ENCODE measurements at regions not wholly inside any gene's neighbourhood (a gene's known extent, or its start where the extent isn't known, plus 50 kb on each side); places are given as distances from the start of the nearest gene placed in this dataset.
"Not testable (repeated sequence)": the region's sequence is repeated elsewhere in the genome, so short reads cannot be mapped to it uniquely, and the experiment has no call there.

DNA sequence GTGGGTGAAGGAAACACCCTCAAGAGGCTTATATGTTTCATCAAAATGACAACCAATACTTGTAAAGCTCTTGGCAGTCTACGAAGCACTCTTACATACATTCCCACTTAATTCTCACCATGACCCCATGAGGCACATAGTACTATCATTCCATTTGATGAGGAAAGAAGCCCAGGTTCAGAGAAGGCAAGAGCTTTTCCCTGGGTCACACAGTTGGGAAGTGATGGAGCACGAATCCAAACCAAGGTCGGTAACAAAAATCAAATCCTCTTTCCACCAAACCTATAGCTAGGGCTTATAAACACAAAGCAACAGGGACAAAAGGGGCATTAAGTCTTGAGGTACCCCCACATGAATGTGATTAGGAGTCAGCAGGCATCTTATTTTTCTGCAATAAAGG lies 187.1 kb downstream of the UACA start:
- DNase-seq: no peak

DNA sequence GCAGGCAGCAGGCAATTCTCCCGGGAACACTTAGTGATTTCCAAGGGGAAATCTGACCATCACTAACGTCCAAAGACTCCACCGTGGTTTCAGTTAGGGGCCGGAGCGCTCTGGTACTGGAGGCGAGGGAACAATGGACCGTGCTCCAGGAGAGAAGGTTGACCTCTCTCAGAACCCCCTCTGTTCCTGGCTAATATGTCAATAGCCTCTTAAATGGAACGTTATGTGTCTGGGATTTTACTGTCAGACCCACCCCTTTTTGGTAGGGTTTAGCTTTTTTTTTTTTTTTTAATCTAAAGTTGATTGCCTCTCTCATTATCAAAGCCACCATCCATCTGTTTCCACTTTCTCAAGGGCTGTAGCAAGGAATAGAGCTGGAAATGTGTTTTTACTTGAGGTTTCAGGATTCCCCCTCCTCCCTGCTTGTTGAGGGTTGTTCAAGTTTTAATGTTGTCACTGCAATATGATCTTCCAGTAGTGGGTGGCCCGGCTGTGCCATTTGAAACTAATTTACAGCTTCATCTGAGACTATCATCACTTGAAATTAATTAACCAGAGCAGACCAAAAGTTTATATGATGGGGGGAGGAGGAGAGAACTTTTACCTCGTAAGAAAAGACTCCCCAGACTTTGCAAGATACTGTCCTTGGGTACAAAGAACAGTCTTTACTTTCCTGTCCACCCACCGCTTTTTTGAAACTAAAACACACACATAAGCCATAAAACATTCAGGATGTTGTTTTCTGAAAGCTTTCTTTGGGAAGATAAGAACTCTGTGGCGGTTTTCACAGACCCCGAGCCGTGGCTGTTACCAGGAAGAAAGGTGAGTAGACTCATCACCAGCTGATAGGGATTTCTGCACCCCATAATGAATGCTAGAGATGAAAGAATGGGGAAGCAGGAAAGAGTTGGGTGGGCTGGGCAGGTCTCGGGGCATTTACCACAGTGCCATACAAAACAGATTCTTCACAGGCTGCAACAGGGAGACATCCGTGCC lies 187.8 kb downstream of the UACA start:
- DNase-seq: no peak

DNA sequence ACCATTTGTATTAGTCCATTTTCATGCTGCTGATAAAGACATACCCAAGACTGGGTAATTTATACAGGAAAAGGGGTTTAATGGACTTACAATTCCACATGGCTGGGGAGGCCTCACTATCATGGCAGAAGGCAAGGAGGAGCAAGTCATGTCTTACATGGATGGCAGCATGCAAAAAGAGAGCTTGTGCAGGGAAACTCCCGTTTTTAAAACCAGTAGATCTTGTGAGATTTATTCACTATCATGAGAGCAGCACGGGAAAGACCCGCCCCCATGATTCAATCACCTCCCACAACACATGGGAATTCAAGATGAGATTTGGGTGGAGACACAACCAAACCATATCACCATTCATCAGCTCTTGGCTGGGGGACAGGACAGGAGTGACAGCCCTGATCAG lies 189.0 kb downstream of the UACA start:
- DNase-seq: not testable (repeated sequence)

DNA sequence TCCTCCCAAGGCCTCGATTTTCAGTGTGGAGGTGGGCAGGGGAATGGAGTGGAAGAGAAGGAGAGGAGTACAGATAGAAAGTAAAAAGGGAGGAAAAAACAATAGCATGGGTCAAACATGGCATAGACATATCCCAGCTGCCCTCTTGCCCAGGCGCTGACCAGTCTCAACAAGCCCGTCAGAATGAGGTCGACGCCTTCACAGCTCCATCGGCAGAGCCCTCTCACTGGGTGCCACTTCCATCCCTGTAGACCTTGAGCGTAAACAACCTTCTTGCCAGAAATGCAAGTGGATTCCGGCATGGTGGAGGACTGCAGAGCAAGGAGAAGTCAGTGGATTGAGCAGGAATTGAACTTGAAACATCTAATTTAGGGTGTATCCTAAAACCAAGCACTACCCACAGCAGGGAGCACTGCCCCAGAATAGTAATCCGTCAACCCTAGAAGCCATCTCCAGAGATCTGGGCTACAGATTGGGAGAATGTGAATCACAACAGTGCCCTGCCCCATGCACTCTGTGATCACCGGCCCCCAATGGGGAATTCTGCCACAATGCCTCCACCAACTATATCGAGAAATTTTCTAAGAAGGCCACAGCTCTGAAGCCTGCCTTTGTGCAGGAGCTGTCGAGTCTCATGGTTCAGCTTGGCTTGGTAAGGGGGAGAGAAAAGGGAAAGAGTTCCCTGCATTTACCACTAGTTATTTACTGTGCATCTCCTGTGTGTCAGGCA lies 190.1 kb downstream of the UACA start:
- DNase-seq: no peak

DNA sequence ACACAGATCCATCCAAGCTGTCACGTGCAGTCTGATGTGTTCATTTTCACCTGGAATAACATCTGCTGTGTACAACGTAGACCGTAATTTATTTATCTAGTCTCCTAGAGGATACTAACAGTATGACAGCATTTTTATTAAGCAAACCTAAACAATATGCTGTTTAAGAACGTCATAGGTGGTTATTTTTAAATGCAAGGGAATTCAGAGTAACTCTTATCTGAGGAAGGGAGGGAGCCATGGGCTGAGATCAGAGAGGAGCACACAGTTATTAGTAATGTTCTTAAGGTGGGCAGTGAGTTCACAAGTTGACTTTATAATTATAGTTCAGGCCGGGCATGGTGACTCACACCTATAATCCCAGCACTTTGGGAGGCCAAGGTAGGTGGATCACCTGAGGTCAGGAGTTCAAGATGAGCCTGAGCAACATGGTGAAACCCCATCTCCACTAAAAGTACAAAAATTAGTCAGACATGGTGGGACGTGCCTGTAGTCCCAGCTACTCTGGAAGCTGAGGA lies 193.6 kb downstream of the UACA start:
- DNase-seq: no peak

DNA sequence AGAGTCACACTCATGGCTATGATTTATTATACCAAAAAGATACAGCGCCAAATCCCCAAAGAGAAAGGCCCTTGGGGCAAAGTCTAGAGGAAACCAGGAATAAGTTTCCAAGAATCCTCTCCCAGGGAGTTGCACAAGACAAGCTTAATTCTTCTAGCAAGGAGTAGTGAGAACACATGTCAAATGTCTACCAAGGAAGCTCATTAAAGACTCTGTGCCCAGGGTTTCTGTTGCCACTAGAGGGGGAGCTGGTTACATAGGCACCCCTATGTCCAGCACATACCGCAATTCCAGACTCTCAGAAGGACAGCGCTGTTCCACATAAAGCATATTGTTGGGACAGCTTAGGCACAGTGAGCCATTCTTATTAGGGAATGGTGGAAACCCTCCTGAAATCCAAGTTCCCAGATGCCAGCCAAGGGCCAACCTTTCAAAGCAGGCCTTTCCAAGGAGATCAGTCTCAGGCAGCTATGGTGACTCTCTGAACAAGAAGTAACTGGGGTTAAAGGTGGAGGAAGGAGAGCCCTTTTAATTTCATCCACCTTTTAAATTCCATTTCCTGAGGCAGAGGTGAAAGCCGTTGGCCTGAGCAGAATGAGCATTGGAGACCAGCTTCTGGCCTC lies 194.2 kb downstream of the UACA start:
- no peak for DNase-seq

DNA sequence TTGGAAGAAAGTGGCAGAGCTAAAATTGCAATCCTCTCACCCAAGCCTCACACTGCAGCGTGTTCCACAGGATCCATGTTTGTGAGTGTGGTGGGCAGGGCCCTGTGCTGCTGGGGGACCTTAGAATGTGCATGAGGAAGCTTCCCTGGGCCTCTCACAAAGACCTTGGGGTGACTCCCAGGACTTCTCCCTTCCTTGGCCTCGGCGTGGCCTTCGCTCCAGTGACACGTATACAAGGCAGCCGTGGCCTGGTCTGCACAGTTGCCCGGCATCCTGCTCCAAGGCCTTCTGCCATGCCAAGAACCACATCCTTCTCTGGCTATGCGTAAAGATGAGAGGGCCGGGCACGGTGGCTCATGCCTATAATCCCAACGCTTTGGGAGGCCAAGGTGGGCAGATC lies 196.4 kb downstream of the UACA start:
- DNase-seq: no peak

DNA sequence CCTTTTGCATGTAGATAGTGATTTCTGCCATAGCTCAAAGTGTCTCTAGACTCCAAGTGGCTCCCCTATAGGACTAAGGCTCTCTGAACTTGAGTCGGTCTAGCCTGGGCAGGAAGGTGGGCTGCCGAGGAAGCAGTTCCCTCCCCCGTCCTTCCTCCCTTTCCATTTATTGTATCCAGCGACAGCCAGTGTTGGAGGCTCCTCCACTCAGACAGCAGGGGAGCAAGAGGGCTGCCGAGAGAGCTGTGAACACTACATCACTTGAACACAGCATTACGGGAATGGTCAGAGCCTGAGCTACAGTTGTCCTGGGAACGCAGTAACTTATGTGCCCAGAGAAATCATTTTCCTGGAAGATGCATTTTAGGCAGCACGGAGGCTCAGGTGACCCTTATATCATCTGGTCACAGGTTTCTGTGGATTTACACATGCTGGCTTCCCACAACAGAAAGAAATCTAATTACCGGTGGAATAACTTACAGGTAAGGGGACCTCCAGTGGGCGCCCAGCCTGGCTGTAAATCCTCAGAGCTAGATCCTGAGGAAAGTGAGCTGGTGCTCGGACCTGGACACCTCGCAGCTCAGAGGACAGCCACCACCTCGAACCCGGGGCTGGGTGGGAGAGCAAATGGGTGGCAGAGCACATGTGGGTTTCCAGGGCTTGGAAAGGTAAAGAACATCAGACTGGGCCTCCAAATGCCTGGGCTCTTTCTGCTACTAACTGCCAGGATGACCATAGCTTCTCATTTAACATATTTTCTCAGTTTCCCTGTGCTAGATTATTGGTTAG lies 197.1 kb downstream of the UACA start:
- DNase-seq: no peak

DNA sequence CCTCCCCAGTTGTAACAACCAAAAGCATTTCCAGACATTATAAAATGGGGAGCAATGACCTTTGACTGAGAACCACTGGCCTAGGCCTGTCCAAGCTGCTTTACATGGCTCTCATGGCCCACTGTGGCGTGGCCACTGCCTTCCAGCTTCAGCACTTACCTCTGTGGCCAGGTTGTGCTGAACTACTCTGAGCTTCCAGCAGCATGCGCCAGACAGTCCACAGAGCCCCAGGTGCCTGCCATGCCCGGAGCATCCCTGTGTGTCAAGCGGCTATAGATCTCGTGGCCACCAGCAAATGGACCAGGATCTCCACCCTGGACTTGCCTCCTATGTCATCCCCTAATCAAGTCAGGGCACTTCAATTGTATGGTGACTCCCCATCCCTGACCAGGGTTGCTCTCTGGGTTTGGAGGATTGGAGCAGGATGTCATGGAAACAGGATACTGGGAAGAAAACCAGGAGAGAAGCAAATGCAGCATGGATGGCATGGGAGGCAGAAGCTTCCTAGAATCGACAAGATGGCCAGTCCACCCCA lies 199.7 kb downstream of the UACA start:
- DNase-seq: no peak

DNA sequence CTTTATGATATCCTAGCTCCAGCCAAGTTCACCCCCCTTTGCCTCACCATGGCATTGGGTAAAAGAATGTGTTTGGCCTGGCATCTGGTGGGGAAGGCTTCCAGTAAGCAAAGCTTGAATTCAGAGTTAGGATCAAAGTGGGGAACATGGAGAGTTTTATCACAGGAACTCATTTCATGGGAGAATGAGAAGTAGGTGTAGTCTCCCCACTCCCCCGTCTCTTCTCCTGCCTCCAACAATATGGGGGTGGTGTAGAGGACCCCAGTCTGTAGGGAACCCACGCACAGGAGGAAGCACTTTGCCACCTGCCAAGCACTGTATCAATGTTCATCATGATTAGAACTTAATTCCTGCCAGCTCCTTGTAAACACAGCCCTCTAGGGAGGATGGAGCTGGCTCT lies 200.5 kb downstream of the UACA start:
- DNase-seq: no peak

DNA sequence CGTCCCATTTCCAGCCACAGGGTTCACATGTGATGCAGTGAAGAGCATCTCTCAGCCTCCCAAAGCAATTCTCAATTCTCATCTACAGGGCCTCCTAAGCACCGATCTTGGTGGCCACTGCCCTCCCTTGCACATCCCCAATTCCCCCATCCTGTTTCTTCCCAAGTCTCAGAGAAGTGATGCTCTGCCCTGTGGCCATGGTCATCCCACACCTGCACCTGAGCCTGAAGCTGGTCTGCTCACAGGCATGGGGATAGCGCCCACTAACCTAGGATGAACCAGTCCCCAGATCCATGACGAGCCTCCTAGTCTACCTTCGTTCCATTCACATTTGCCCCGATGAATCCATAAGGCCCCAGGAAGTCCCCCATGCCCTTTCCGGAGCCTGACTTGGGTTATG lies 201.5 kb downstream of the UACA start:
- DNase-seq: no peak

DNA sequence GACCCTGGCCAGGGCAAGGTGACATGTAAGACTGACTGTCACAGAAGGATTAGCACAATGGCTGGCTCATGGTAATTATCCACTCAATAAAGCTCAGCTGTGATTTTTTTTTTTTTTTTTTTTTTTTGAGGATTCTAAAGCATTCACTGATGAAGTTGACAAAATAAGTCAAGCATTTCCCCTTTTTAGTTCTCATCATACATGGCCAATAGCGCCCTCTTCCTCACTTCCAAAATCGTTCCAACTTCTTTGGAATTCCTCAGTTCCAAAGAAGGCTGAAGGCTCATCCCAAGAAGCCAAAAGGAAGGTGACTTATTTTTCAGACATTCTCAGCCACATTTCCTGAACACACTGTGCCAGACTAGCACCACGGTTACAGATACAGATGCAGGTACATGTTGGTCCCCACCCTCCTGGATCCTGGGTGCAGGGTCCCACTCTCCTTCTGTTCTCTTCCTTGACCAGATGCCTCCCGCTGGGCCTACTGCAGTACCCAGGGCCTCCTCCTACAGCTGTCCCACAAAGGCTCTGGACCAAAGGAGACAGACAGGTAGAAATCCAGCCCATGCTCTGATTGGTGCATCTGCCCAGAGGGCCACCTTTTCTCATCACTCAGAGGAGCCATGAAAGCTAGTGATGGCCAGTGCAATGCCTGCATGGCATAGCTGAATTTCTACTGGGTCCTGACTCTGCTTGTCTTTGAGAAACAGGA lies 202.6 kb downstream of the UACA start:
- no peak for DNase-seq

DNA sequence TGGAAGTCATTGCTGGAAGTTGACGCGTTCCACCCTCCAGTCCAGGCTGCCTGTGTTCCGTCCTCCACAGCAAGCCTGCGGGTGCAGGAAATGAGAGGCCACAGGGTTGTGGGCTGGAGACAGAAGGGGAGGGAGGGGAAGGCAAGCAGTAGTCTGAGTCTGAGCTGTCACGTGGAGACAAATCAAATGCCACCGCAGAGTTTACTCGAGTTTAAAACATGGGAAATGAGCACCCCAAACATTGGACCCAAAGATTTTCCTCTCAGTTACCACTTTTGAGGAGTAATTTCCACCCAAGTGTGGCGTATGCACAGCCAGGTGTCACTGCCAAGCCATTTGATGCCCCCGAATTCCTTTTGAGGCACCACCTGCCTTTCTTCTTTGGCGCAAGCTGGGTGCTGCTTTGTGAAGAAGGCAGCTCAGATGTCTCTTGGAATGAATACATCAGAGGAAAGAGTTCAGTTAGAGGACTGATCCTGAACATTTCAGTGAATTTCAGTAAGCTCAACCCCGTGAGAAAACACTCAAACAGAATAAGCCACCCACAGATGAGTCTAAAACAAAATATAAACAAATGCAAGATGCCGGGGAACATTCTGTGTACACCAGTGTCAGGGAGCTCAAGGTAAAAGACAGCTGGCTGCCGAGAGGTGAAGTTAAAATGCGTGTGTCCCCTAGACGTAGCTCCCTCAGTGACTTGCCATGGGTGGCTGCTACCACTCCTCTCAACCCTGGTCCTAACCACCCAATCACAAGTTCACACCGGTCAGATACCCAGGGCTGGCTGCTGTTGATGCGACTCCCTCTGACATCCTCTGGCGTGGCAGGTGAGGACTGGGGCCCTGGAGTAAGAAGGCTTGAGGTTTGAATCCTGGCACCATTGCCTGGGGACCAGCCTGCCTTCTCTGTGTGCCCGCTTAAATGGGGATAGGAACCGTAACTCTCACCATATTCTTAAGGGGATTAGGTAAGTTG lies 203.8 kb downstream of the UACA start:
- DNase-seq: peak in 2 of 4 experiments; percentile 18 to 26

DNA sequence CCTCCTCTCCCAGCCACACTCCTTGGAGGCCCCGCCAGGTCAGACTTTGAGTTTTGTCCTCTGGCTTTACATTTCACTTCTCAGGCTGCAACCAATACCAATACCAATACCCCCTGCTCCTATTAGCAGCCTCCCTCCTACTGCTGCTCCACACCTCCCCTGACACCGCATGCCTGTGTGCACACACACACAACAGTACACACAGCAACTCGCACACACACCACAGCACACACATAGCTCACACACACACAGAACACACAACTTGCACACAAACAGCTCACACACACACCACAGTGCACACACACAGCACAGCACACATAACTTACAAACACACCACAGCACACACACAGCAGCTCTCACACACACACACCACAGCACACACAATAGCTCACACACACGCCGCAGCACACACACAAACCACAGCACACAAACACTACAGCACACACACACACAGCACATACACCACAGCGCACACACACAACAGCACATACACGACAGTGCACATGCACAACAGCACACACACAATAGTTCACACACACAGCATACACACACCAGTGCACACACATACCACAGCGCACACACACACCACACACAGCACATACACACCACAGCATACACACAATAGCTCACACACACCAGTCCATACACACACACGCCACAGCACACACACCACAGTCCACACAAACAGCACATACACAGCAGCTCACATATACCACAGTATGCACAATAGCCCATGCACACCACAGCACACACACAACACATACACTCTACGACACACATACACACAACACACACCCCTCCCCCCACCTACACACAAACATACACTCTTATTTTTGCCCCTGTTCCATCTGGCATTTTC lies 204.7 kb downstream of the UACA start:
- no peak for DNase-seq

DNA sequence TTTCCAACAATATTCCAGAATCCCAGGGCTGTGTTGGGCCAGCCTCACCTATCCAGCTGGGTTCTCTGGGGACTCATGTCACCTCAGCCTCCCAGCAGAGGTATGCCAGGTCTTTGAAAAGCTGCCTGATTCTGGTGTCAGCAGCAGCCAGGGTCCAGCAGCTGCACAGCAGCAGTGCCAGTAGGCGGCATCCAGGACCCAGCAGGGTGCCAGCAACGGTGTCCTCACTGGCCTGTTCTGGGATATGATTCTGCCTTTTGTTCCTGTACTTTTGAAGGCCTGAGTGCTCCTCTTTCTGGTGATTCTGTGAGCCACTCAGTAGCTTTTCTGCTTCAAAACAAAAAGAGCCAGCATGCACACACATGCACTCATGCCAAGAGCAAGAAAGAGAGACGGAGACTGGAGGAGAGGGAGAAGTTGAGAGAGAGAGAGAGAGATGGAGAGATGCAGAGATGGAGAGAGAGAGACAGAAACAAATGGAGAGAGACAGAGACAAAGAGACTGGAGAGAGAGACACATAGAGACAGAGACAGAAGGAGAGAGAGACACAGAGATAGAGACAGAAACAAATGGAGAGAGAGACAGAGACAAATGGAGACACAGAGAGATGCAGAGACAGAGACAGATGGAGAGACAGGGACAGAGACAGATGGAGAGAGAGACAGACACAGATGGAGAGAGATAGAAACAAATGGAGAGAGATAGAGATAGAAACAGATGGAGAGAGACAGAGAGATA lies 205.7 kb downstream of the UACA start:
- no peak for DNase-seq

DNA sequence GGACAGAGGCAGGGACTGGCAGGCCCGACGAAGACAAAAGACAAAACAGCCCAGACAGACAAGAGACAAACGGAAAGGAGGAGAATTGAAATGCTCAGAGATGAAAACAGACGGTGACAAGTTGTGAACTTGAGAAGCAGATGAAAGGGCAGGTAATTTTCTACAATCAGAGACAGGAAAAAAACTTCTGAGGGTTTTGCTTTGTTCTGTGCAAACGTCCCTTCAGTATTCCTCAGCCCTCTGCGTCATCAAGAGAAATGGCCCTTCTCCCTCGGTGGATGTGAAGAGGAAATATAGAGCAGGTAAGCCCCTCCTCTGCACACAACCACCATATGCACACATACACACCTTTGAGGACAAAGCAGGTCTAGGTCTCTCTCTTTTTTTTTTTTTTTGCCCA lies 206.6 kb downstream of the UACA start:
- DNase-seq: no peak

DNA sequence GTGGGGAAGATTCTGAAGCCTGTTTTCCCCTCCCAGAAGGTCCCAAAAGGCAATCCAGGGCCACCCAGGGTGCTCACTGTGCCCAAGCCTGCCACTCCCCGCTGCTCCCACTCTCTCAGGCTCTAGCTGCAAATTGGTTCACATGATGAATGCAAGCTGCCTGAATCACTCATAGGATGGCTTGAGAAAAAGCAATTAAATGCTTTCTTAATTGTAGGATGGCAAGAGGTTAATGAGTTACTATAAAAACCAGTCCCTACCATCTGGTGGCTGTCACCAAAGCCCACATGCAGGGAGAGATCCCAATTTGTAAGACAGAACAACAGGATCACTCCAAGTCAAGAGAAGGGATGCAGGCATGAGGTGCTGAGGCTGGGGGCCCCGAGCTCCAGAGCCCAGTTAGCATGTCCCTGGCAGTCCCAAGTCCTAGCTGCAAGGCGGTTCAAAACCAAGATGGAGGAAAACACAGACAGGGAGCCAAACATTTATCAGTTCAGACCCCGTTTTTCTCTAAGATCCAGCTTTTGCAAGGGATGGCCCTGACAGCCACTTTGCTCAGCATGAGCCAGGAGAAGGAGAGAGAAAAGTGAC lies 207.1 kb downstream of the UACA start:
- DNase-seq: no peak

DNA sequence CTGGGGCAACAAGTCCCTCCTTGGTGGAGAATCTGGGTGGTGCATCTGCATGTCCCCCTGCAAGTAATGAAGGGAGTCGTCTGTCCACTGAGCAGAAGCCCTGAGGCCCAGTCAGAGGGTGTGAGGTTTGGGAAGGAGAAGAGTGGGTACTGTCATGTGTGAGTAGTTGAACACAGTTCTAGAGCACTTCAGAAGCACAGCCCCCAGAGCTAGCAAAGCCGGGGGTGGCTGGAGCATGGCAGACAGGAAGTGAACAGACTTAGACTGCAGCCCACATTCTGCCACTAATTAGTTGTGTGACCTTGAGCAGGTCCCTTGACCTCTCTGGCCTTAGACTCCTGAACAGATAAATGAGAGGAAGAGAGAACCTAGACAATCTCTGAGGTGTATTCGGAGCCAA lies 207.6 kb downstream of the UACA start:
- DNase-seq: no peak

Measured in activated CD4-positive, CD25-positive, alpha-beta regulatory T cell (primary cell).